Osteocyte (in vitro differentiated cells): ENCODE measurements at regions not wholly inside any gene's neighbourhood (a gene's known extent, or its start where the extent isn't known, plus 50 kb on each side); places are given as distances from the start of the nearest gene placed in this dataset.

Experiments used
- DNase-seq: peaks from one replicate; pipeline ENCODE4 v3.0.0; 2021; ENCODE audit warnings: mixed read lengths; ENCODE audit not compliant: unreplicated experiment; ENCODE audit errors: extremely low spot score
- H3K27ac Mint-ChIP-seq: one replicate; pipeline ENCODE4 v1.8.0; 2021; ENCODE audit warnings: mild to moderate bottlenecking, mixed read lengths; ENCODE audit not compliant: unreplicated experiment
- H3K27me3 Mint-ChIP-seq: one replicate; pipeline ENCODE4 v1.8.0; 2021; ENCODE audit warnings: mixed read lengths; ENCODE audit not compliant: unreplicated experiment
- H3K36me3 Mint-ChIP-seq: one replicate; pipeline ENCODE4 v1.8.0; 2021; ENCODE audit warnings: mixed read lengths; ENCODE audit not compliant: unreplicated experiment
- H3K4me1 Mint-ChIP-seq: one replicate; pipeline ENCODE4 v1.8.0; 2021; ENCODE audit warnings: mixed read lengths; ENCODE audit not compliant: unreplicated experiment
- H3K4me3 Mint-ChIP-seq: one replicate; pipeline ENCODE4 v1.8.0; 2021; ENCODE audit warnings: mild to moderate bottlenecking, moderate library complexity, mixed read lengths; ENCODE audit not compliant: unreplicated experiment
- H3K9me3 Mint-ChIP-seq: one replicate; pipeline ENCODE4 v1.8.0; 2021; ENCODE audit warnings: mixed read lengths; ENCODE audit not compliant: unreplicated experiment
- TF ChIP-seq, protein P1 (sequence below): fragments of 200-600 bp; sonication (generic); IDR thresholded peaks from 2 replicates; pipeline ENCODE4 v1.5.0; 2021; ENCODE audit warnings: antibody characterized with exemption, mild to moderate bottlenecking, moderate library complexity

- TF ChIP-seq, protein P1, sequence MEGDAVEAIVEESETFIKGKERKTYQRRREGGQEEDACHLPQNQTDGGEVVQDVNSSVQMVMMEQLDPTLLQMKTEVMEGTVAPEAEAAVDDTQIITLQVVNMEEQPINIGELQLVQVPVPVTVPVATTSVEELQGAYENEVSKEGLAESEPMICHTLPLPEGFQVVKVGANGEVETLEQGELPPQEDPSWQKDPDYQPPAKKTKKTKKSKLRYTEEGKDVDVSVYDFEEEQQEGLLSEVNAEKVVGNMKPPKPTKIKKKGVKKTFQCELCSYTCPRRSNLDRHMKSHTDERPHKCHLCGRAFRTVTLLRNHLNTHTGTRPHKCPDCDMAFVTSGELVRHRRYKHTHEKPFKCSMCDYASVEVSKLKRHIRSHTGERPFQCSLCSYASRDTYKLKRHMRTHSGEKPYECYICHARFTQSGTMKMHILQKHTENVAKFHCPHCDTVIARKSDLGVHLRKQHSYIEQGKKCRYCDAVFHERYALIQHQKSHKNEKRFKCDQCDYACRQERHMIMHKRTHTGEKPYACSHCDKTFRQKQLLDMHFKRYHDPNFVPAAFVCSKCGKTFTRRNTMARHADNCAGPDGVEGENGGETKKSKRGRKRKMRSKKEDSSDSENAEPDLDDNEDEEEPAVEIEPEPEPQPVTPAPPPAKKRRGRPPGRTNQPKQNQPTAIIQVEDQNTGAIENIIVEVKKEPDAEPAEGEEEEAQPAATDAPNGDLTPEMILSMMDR, result no peak
- Mint-ChIP-seq H3K36me3 (no peaks in the 10 kb centered on the region), H3K4me3 (no peak overlapping the region), H3K9me3 (peaks cover 3% of the 10 kb centered on the region), H3K4me1 (peaks cover 28% of the 10 kb centered on the region), H3K27ac (peak overlapping the region; percentile 76), H3K27me3 (no peaks in the 10 kb centered on the region)
- DNase-seq, result no peak
Measured at GRCh38 chr9:78605041-78606000, 308.4 kb downstream of the PSAT1 start.

- Mint-ChIP-seq H3K27ac (no peak overlapping the region), H3K9me3 (peaks cover 3% of the 10 kb centered on the region), H3K36me3 (no peaks in the 10 kb centered on the region), H3K27me3 (no peaks in the 10 kb centered on the region), H3K4me1 (peaks cover 28% of the 10 kb centered on the region), H3K4me3 (no peak overlapping the region)
- DNase-seq, result no peak
- TF ChIP-seq, protein P1, result no peak
Measured at GRCh38 chr9:78606001-78606379, 309.1 kb downstream of the PSAT1 start.

GRCh38 chr9:78607853-78608252 is 310.9 kb downstream of the PSAT1 start:
- Mint-ChIP-seq H3K9me3 (peaks cover 3% of the 10 kb centered on the region), H3K4me1 (peaks cover 29% of the 10 kb centered on the region), H3K4me3 (no peak overlapping the region), H3K27ac (no peak overlapping the region), H3K27me3 (no peaks in the 10 kb centered on the region), H3K36me3 (no peaks in the 10 kb centered on the region)
- no peak for DNase-seq
- TF ChIP-seq, protein P1, result no peak

DNA sequence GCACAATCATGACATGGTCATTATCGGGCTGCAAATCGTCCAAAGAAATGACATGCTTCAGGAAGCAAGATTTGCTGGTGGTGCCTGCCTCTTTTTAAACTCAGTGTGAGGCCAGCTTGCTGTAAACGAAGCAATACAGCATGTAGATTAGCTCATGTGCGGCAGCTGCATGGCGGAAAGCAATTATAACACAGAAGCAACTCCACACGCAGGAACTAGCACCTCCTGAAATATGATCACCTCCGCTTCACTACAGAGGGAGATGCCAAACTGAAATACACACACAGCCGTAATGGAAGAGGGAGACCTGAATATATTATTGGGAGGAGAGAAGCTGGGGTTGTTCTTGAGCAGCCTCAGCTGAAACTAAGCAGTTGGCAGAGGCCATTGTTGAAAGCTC is 312.5 kb downstream of the PSAT1 start:
- H3K27me3 Mint-ChIP-seq, result no peaks in the 10 kb centered on the region
- peaks cover 34% of the 10 kb centered on the region for H3K4me1 Mint-ChIP-seq
- no peaks in the 10 kb centered on the region for H3K36me3 Mint-ChIP-seq
- TF ChIP-seq, protein P1, result no peak
- no peak overlapping the region for H3K4me3 Mint-ChIP-seq
- no peak overlapping the region for H3K27ac Mint-ChIP-seq
- no peak for DNase-seq
- no peaks in the 10 kb centered on the region for H3K9me3 Mint-ChIP-seq

DNA sequence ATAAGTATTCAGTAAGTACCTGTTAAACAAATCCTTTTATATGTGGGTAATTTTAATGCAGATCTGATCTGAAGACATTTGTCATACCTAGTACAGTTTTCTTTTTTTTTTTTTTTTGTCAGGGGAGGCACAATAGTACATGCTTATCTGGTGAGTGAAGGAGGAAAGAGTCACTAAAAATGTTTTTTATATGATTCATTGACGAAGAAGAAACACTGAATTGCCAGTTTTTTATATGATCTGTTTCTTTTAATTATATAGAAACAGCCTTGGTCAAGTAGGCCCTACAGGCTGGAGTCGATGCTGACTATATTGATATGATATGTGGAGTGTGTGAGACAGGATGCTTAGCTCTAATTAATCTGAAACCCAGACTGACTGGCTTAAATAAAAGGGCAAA is 315.2 kb downstream of the PSAT1 start:
- no peaks in the 10 kb centered on the region for H3K36me3 Mint-ChIP-seq
- no peak for DNase-seq
- TF ChIP-seq, protein P1, result no peak
- H3K9me3 Mint-ChIP-seq, result no peaks in the 10 kb centered on the region
- H3K27me3 Mint-ChIP-seq, result no peaks in the 10 kb centered on the region
- peaks cover 22% of the 10 kb centered on the region for H3K4me1 Mint-ChIP-seq
- no peak overlapping the region for H3K27ac Mint-ChIP-seq
- no peak overlapping the region for H3K4me3 Mint-ChIP-seq
